CD4-positive, CD25-positive, alpha-beta regulatory T cell (primary cell): ENCODE measurements at regions not wholly inside any gene's neighbourhood (a gene's known extent, or its start where the extent isn't known, plus 50 kb on each side); places are given as distances from the start of the nearest gene placed in this dataset.

Source experiments
- ATAC-seq, 2 donors: fragments of 150-1000 bp; cut with Tn5 transposase; one replicate each; pipeline ENCODE4 v1.10.0; 2021; ENCODE audit warnings: low read depth in 2 of 2, moderate number of reproducible peaks in 2 of 2, moderate library complexity in 1 of 2
- DNase-seq, 3 donors: peaks; one replicate each; pipeline versions ENCODE4 v3.0.0 to v3.0.0-alpha.2; 2012 to 2022; ENCODE audit warnings: mixed read lengths in 1 of 3
- H3K27ac ChIP-seq: one replicate; pipeline ENCODE4 v1.7.0; 2013; ENCODE audit warnings: mild to moderate bottlenecking, low read length; ENCODE audit not compliant: insufficient read depth, poor library complexity, severe bottlenecking
- H3K27me3 ChIP-seq: one replicate; pipeline ENCODE4 v1.7.0; 2013; ENCODE audit warnings: low read length; ENCODE audit not compliant: control insufficient read depth, insufficient read depth
- H3K36me3 ChIP-seq: one replicate; pipeline ENCODE4 v1.7.0; 2013; ENCODE audit warnings: mild to moderate bottlenecking, low read length, moderate library complexity; ENCODE audit not compliant: control insufficient read depth, insufficient read depth
- H3K4me1 ChIP-seq: 2 replicates; pipeline ENCODE4 v1.7.0; 2013; ENCODE audit warnings: mild to moderate bottlenecking, low read length; ENCODE audit not compliant: insufficient read depth, control insufficient read depth, poor library complexity, severe bottlenecking
- H3K4me3 ChIP-seq: one replicate; pipeline ENCODE4 v1.7.0; 2013; ENCODE audit warnings: low read depth, mild to moderate bottlenecking, low read length, moderate library complexity
- H3K9me3 ChIP-seq, 2 experiments: 1 replicate in 1 of 2; 2 replicates in 1 of 2; pipeline ENCODE4 v1.7.0; 2013; ENCODE audit warnings: low read length in 2 of 2, mild to moderate bottlenecking in 1 of 2, moderate library complexity in 1 of 2; ENCODE audit not compliant: control insufficient read depth in 2 of 2
- H3K27ac Mint-ChIP-seq, 3 donors: one replicate each; pipeline ENCODE4 v1.8.0; 2020 to 2022; ENCODE audit warnings: mild to moderate bottlenecking in 3 of 3, mixed read lengths in 3 of 3, moderate library complexity in 2 of 3
- H3K27me3 Mint-ChIP-seq: one replicate; pipeline ENCODE4 v1.8.0; 2022; ENCODE audit warnings: mild to moderate bottlenecking, mixed read lengths
- H3K36me3 Mint-ChIP-seq: one replicate; pipeline ENCODE4 v1.8.0; 2020; ENCODE audit warnings: mixed read lengths
- H3K4me1 Mint-ChIP-seq, 4 donors: one replicate each; pipeline ENCODE4 v1.8.0; 2020 to 2022; ENCODE audit warnings: mixed read lengths in 4 of 4, mild to moderate bottlenecking in 1 of 4
- H3K4me3 Mint-ChIP-seq, 4 donors: one replicate each; pipeline ENCODE4 v1.8.0; 2020 to 2022; ENCODE audit warnings: mild to moderate bottlenecking in 4 of 4, mixed read lengths in 4 of 4, moderate library complexity in 3 of 4
- H3K9me3 Mint-ChIP-seq, 7 donors: one replicate each; pipeline ENCODE4 v1.8.0; 2020 to 2022; ENCODE audit warnings: mixed read lengths in 7 of 7, mild to moderate bottlenecking in 3 of 7, moderate library complexity in 2 of 7

DNA sequence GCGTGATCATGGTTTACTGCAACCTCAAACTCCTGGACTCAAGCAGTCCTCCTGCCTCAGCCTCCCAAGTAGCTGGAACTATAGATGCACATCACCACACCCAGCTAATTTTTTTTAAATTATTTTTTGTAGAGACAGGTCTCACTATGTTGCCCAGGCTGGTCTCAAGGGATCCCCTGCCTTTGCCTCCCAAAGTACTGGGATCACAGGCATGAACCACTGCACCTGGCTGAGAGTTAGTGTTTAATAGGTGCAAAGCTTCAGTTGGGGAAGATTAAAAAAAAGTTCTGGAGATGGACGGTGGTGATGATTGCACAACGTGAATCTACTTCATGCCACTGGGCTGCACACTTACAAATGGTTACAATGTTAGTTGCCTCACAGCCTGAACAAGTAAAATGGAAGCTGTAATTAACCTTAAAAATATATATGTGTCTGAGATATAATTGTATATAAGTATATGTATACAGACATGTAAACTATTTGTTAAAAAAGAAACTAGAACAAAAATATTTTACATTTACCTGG, 106.4 kb upstream of the ZNF438 start:
- no peak for ATAC-seq
- no peaks in the 10 kb centered on the region for H3K27me3 Mint-ChIP-seq
- peaks cover 13 to 39% (median 26%) of the 10 kb centered on the region in 4 donors for H3K4me1 Mint-ChIP-seq
- no peak overlapping the region for H3K27ac Mint-ChIP-seq
- H3K27me3 ChIP-seq, result no peaks in the 10 kb centered on the region
- no peaks in the 10 kb centered on the region for H3K36me3 ChIP-seq
- no peak overlapping the region for H3K27ac ChIP-seq
- no peak overlapping the region for H3K4me3 ChIP-seq
- no peaks in the 10 kb centered on the region for H3K9me3 ChIP-seq
- no peaks in the 10 kb centered on the region for H3K9me3 Mint-ChIP-seq
- peaks cover 34% of the 10 kb centered on the region for H3K4me1 ChIP-seq
- no peaks in the 10 kb centered on the region for H3K36me3 Mint-ChIP-seq
- no peak for DNase-seq
- no peak overlapping the region for H3K4me3 Mint-ChIP-seq

DNA sequence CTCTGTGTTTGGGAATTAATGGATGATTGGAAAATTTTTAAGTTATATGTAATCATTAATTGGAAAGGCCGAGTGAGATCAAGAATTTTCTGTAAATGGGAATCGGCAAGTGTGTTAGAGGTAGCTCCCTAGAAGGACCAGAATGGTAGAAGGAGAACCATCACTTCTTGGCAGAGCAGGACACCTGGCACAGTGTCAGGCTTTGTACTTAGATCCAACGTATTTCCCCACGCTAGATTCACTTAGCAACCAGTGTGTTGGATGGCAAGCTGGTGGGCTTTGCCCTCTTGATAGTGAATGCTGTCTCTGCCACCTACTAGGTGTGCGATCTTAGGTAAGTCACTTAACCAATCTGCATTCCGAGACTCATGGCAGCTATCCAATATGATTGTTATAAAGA, 107.8 kb upstream of the ZNF438 start:
- H3K9me3 Mint-ChIP-seq, result peaks cover 0 to 1% (median 0%) of the 10 kb centered on the region in 7 donors
- H3K27me3 ChIP-seq, result no peaks in the 10 kb centered on the region
- no peaks in the 10 kb centered on the region for H3K36me3 Mint-ChIP-seq
- H3K36me3 ChIP-seq, result no peaks in the 10 kb centered on the region
- no peak overlapping the region for H3K27ac Mint-ChIP-seq
- H3K4me3 Mint-ChIP-seq, result no peak overlapping the region
- no peak overlapping the region for H3K4me3 ChIP-seq
- no peaks in the 10 kb centered on the region for H3K9me3 ChIP-seq
- no peak overlapping the region for H3K27ac ChIP-seq
- H3K4me1 Mint-ChIP-seq, result peaks cover 13 to 32% (median 23%) of the 10 kb centered on the region in 4 donors
- no peaks in the 10 kb centered on the region for H3K27me3 Mint-ChIP-seq
- no peak for DNase-seq
- H3K4me1 ChIP-seq, result peaks cover 25% of the 10 kb centered on the region
- no peak for ATAC-seq

DNA sequence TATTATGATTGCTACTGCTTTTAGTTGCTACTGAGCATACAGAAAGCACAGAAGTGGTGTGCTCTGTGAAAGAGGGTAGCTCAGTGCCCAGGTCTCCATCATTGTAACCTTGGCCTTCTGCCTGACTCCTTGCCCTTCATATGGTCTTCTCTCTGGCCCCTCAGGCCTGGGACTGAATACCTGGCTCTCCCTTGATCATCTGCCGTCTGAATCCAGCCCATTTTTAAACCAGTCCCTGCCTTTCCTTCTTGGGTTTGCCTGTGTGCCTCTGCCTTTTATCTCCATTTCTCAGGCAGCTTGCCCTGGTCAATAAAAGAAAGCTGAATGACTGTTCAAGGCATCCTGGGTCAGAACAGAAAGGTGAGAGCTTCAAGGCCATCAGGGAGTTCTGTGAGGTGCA, 109.1 kb upstream of the ZNF438 start:
- Histone ChIP-seq H3K4me1 (peaks cover 15% of the 10 kb centered on the region), H3K27me3 (no peaks in the 10 kb centered on the region), H3K4me3 (no peak overlapping the region), H3K9me3 (no peaks in the 10 kb centered on the region), H3K27ac (no peak overlapping the region), H3K36me3 (no peaks in the 10 kb centered on the region)
- ATAC-seq (no peak), DNase-seq (no peak)
- Mint-ChIP-seq H3K27ac (no peak overlapping the region), H3K9me3 (peaks cover 0 to 1% (median 0%) of the 10 kb centered on the region in 7 donors), H3K4me3 (no peak overlapping the region), H3K27me3 (no peaks in the 10 kb centered on the region), H3K4me1 (peaks cover 8 to 19% (median 15%) of the 10 kb centered on the region in 4 donors), H3K36me3 (no peaks in the 10 kb centered on the region)

DNA sequence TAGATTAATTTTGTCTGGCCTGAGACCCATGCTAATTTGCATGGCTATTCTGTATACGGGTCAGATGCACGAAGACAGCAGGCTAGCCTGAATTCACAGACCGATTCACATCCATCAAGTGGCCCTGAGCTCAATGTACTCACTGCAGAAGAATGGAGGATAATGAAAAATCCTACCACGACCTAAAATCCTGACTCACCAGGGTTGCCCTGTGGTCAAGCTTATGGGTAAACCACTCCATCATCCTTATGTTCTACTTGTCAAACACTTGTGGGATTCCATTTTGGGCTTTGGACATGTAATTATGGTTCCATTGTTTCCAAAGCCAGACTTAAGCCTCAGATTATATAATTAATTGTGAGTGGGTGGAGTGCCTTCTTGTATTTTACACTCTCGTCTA, 110.4 kb upstream of the ZNF438 start:
- H3K36me3 ChIP-seq, result no peaks in the 10 kb centered on the region
- no peak overlapping the region for H3K4me3 ChIP-seq
- H3K4me1 ChIP-seq, result peaks cover 6% of the 10 kb centered on the region
- DNase-seq, result no peak
- H3K27me3 ChIP-seq, result no peaks in the 10 kb centered on the region
- Mint-ChIP-seq H3K36me3 (no peaks in the 10 kb centered on the region), H3K27me3 (peaks cover 1% of the 10 kb centered on the region), H3K9me3 (peaks cover 0 to 1% (median 0%) of the 10 kb centered on the region in 7 donors), H3K4me1 (peaks cover 6 to 7% (median 6%) of the 10 kb centered on the region in 4 donors), H3K4me3 (no peak overlapping the region), H3K27ac (no peak overlapping the region)
- no peak for ATAC-seq
- no peak overlapping the region for H3K27ac ChIP-seq
- H3K9me3 ChIP-seq, result no peaks in the 10 kb centered on the region

DNA sequence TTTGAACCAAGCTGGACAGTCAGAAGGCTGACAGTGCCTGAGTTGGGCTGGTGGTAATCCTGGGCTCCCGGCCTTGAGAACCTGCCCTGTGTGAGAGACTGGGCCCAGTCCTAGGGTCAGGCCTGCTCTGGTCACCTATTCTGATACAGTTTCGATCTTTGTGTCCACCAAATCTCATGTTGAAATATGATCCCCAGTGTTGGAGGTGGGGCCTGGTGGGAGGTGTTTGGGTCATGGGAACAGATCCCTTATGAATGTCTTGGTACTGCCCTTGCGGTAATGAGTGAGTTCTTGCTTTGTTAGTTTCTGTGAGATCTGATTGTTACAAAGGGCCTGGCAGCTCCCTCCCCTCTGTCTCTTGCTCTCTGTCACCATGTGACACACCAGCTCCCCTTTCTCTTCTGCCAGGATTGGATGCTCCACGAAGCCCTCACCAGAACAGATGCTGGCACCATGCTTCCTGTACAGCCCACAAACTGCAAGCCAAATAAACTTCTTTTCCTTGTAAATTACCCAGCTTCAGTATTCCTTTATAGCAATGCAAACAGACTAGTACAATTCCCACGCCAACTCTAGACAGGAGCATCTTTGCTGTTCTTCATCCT, 111.8 kb upstream of the ZNF438 start:
- H3K36me3 ChIP-seq, result no peaks in the 10 kb centered on the region
- H3K4me3 ChIP-seq, result no peak overlapping the region
- H3K4me1 ChIP-seq, result no peaks in the 10 kb centered on the region
- DNase-seq, result no peak
- no peaks in the 10 kb centered on the region for H3K9me3 ChIP-seq
- H3K4me1 Mint-ChIP-seq, result no peaks in the 10 kb centered on the region
- H3K27me3 ChIP-seq, result no peaks in the 10 kb centered on the region
- H3K27me3 Mint-ChIP-seq, result peaks cover 5% of the 10 kb centered on the region
- H3K27ac ChIP-seq, result no peak overlapping the region
- ATAC-seq, result no peak
- peak overlapping the region in 2 of 3 donors; percentile 7 to 59 for H3K27ac Mint-ChIP-seq
- H3K4me3 Mint-ChIP-seq, result no peak overlapping the region
- H3K36me3 Mint-ChIP-seq, result no peaks in the 10 kb centered on the region
- peaks cover 0 to 1% (median 0%) of the 10 kb centered on the region in 7 donors for H3K9me3 Mint-ChIP-seq

DNA sequence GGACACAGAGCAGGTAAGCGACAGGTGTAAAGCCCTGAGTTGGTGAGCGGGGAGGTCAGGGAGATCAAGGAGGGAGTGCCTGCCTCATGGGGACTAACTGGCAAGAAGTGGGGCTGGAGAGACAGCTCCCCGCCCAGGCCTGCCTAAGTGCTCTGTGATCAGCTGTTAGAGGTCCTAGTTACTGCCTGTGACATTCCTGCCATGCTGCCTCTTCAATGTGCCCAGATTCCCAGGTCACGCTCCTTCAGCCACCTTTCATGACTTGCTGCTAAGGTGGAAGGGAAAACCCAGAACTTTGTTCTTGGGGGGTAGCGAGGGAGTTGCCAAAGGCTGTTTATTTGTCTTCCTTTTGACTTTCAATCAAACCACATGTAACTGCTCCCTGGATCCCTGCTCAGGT, 114.3 kb upstream of the ZNF438 start:
- Histone ChIP-seq H3K36me3 (no peaks in the 10 kb centered on the region), H3K27me3 (no peaks in the 10 kb centered on the region), H3K27ac (no peak overlapping the region), H3K4me3 (no peak overlapping the region), H3K9me3 (no peaks in the 10 kb centered on the region), H3K4me1 (no peaks in the 10 kb centered on the region)
- Mint-ChIP-seq H3K27ac (no peak overlapping the region), H3K27me3 (peaks cover 5% of the 10 kb centered on the region), H3K4me1 (no peaks in the 10 kb centered on the region), H3K36me3 (no peaks in the 10 kb centered on the region), H3K9me3 (peaks cover 0 to 1% (median 0%) of the 10 kb centered on the region in 7 donors), H3K4me3 (no peak overlapping the region)
- DNase-seq (no peak), ATAC-seq (no peak)

DNA sequence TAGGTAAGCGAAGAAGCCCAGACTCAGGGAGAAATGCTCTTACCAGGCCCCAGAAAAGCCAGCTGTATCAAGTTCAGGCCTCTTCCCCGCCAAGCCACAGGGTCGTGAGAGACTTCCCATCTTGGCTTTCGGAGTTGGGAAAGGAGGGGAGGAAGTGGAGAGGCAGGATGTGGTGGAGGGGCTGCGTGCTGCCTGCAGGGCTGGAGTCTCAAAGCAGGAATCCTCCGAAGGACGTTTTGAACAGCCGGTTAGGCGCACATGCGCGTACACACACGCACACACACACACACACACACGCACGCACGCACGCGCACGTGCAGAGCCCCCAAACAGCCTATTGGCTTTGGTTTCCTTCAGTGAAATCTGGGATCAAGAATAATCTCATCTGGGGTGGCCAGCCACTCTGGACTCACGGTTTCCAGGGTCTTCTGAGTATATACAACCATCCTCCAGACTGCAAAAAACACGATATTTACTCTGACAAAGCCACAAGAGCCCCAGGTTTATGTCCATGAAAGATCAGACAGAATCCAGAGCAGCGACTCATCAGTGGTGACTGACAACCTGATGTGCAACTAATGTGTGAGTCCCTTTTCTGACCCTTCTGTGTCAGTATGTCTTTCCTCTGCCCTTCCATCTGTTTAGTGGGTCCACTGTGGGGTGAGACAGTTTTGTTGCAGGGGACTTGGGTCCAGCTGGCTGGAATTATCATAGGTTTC, 115.0 kb upstream of the ZNF438 start:
- Mint-ChIP-seq H3K9me3 (peaks cover 0 to 1% (median 0%) of the 10 kb centered on the region in 7 donors), H3K4me3 (no peak overlapping the region), H3K36me3 (no peaks in the 10 kb centered on the region), H3K4me1 (no peaks in the 10 kb centered on the region), H3K27ac (no peak overlapping the region), H3K27me3 (peaks cover 5% of the 10 kb centered on the region)
- Histone ChIP-seq H3K27me3 (no peaks in the 10 kb centered on the region), H3K27ac (no peak overlapping the region), H3K36me3 (no peaks in the 10 kb centered on the region), H3K9me3 (no peaks in the 10 kb centered on the region), H3K4me3 (no peak overlapping the region), H3K4me1 (no peaks in the 10 kb centered on the region)
- no peak for DNase-seq
- ATAC-seq, result no peak

DNA sequence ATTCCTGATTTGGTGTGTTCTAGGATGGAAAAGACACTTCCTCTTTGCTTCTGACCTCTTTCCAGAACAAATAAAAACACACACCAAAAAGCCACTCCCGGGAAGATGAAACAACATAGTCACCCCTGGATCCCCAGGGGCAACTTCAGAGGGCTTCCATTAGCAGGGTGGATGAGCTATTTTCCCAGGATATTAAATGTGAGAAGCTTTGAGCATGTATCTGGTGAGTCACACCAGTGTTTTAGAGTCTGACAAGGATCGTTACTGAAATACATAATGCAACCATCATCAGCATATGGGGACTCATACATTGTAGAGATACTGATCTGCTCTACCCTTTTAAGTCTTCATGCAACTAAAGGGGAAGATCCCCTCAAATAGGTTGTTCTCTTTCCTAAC, 115.5 kb upstream of the ZNF438 start:
- H3K27me3 ChIP-seq, result no peaks in the 10 kb centered on the region
- no peak overlapping the region for H3K27ac Mint-ChIP-seq

More for the DNA sequence above, 115.5 kb upstream of the ZNF438 start:
- ATAC-seq (no peak), DNase-seq (no peak)
- H3K36me3 ChIP-seq, result no peaks in the 10 kb centered on the region
- no peaks in the 10 kb centered on the region for H3K9me3 ChIP-seq
- H3K4me3 ChIP-seq, result no peak overlapping the region
- Mint-ChIP-seq H3K4me3 (no peak overlapping the region), H3K4me1 (no peaks in the 10 kb centered on the region), H3K9me3 (peaks cover 0 to 1% (median 0%) of the 10 kb centered on the region in 7 donors), H3K27me3 (peaks cover 5% of the 10 kb centered on the region), H3K36me3 (no peaks in the 10 kb centered on the region)
- no peak overlapping the region for H3K27ac ChIP-seq
- H3K4me1 ChIP-seq, result no peaks in the 10 kb centered on the region
